COLO668 (cell line): ENCODE measurements at regions not wholly inside any gene's neighbourhood (a gene's known extent, or its start where the extent isn't known, plus 50 kb on each side); places are given as distances from the start of the nearest gene placed in this dataset.

ENCODE experiments used
- DNase-seq: peaks from one replicate; lab custom pipeline; 2025; ENCODE audit not compliant: unreplicated experiment; lab: John Stamatoyannopoulos, UW

GRCh38 chr7:68258609-68259008, 1262.0 kb downstream of the TYW1 start:
- peak; percentile 14 for DNase-seq

- no peak for DNase-seq
Measured at GRCh38 chr7:68265258-68265657, 1268.6 kb downstream of the TYW1 start.

GRCh38 chr7:68266004-68266579, 1269.5 kb downstream of the TYW1 start:
- DNase-seq: no peak

- DNase-seq: no peak
Measured at GRCh38 chr7:68267486-68267885, 1270.9 kb downstream of the TYW1 start.

GRCh38 chr7:68269405-68269804, 1272.8 kb downstream of the TYW1 start:
- peak; percentile 27 for DNase-seq

- DNase-seq: no peak
Measured at GRCh38 chr7:68272507-68272906, 1275.9 kb downstream of the TYW1 start.

- DNase-seq: no peak
Measured at GRCh38 chr7:68276725-68277124, 1280.1 kb downstream of the TYW1 start.

- DNase-seq: no peak
Measured at GRCh38 chr7:68279827-68280400, 1283.3 kb downstream of the TYW1 start.

GRCh38 chr7:68280931-68281330, 1284.3 kb downstream of the TYW1 start:
- no peak for DNase-seq

- DNase-seq: peak; percentile 16
Measured at GRCh38 chr7:68288144-68288593, 1291.5 kb downstream of the TYW1 start.

- no peak for DNase-seq
Measured at GRCh38 chr7:68291710-68292109, 1295.1 kb downstream of the TYW1 start.

- no peak for DNase-seq
Measured at GRCh38 chr7:68295386-68295785, 1298.8 kb downstream of the TYW1 start.

- DNase-seq: no peak
Measured at GRCh38 chr7:68304536-68304935, 1293.7 kb upstream of the AUTS2 start.

GRCh38 chr7:68306692-68307107, 1291.6 kb upstream of the AUTS2 start:
- DNase-seq: no peak

- DNase-seq: no peak
Measured at GRCh38 chr7:68309271-68309670, 1289.0 kb upstream of the AUTS2 start.

GRCh38 chr7:68309806-68310205, 1288.5 kb upstream of the AUTS2 start:
- no peak for DNase-seq

- no peak for DNase-seq
Measured at GRCh38 chr7:68311958-68312357, 1286.3 kb upstream of the AUTS2 start.

- DNase-seq: peak; percentile 43
Measured at GRCh38 chr7:68313806-68314205, 1284.5 kb upstream of the AUTS2 start.

- DNase-seq: peak; percentile 48
Measured at GRCh38 chr7:68314208-68314607, 1284.1 kb upstream of the AUTS2 start.

- DNase-seq: no peak
Measured at GRCh38 chr7:68317476-68317875, 1280.8 kb upstream of the AUTS2 start.

- no peak for DNase-seq
Measured at GRCh38 chr7:68319061-68319460, 1279.2 kb upstream of the AUTS2 start.

GRCh38 chr7:68321076-68321639, 1277.1 kb upstream of the AUTS2 start:
- peak; percentile 82 for DNase-seq
